Dedifferentiated amniotic fluid mesenchymal stem cell (primary cell): ENCODE measurements at regions not wholly inside any gene's neighbourhood (a gene's known extent, or its start where the extent isn't known, plus 50 kb on each side); places are given as distances from the start of the nearest gene placed in this dataset.
"Not testable (repeated sequence)": the region's sequence is repeated elsewhere in the genome, so short reads cannot be mapped to it uniquely, and the experiment has no call there.

Experiments used
- DNase-seq: peaks from one replicate; pipeline ENCODE4 v3.0.0-alpha.2; 2016; ENCODE audit errors: extremely low spot score

- no peak for DNase-seq
These were observed 108.3 kb downstream of the SPP2 start for GRCh38 chr2:234158812-234159211.

- DNase-seq, result no peak
These were observed 107.5 kb downstream of the SPP2 start for GRCh38 chr2:234157817-234158588.

GRCh38 chr2:234156326-234156725 is 105.8 kb downstream of the SPP2 start:
- no peak for DNase-seq

- not testable (repeated sequence) for DNase-seq
These were observed 102.3 kb downstream of the SPP2 start for GRCh38 chr2:234152835-234153234.

GRCh38 chr2:234147335-234147861 is 96.9 kb downstream of the SPP2 start:
- DNase-seq, result no peak

- no peak for DNase-seq
These were observed 95.8 kb downstream of the SPP2 start for GRCh38 chr2:234146087-234146826.

- DNase-seq, result no peak
These were observed 95.0 kb downstream of the SPP2 start for GRCh38 chr2:234145511-234145910.

- DNase-seq, result no peak
These were observed 94.6 kb downstream of the SPP2 start for GRCh38 chr2:234145057-234145456.

GRCh38 chr2:234143896-234144295 is 93.4 kb downstream of the SPP2 start:
- DNase-seq, result no peak

- DNase-seq, result no peak
These were observed 92.0 kb downstream of the SPP2 start for GRCh38 chr2:234142530-234142929.

- DNase-seq, result no peak
These were observed 89.3 kb downstream of the SPP2 start for GRCh38 chr2:234139755-234140154.

- DNase-seq, result no peak
These were observed 88.3 kb downstream of the SPP2 start for GRCh38 chr2:234138836-234139235.

- DNase-seq, result no peak
These were observed 87.0 kb downstream of the SPP2 start for GRCh38 chr2:234137400-234138014.

- no peak for DNase-seq
These were observed 86.0 kb downstream of the SPP2 start for GRCh38 chr2:234136461-234136860.

- DNase-seq, result peak; percentile 67
These were observed 85.3 kb downstream of the SPP2 start for GRCh38 chr2:234135750-234136221.

GRCh38 chr2:234134496-234134895 is 84.0 kb downstream of the SPP2 start:
- no peak for DNase-seq

- DNase-seq, result no peak
These were observed 82.5 kb downstream of the SPP2 start for GRCh38 chr2:234133004-234133403.

- DNase-seq, result no peak
These were observed 80.3 kb downstream of the SPP2 start for GRCh38 chr2:234130777-234131181.

GRCh38 chr2:234128606-234129005 is 78.1 kb downstream of the SPP2 start:
- no peak for DNase-seq
